HCT116 (cell line): ENCODE measurements at regions not wholly inside any gene's neighbourhood (a gene's known extent, or its start where the extent isn't known, plus 50 kb on each side); places are given as distances from the start of the nearest gene placed in this dataset.

Experiments used
- CEBPB ChIP-seq: IDR thresholded peaks from 2 replicates; pipeline ENCODE4 v1.6.1; 2012; ENCODE audit warnings: low read depth
- CTCF ChIP-seq, 3 experiments: fragments of 200-600 bp in 1 of 3; sonication (generic) in 1 of 3; IDR thresholded peaks in 2 of 3; conservative IDR thresholded peaks in 1 of 3; 2 replicates each; pipeline ENCODE4 v1.5.1; 2012 to 2017; ENCODE audit warnings: low read depth in 2 of 3, low read length in 2 of 3, antibody characterized with exemption in 1 of 3, borderline replicate concordance in 1 of 3, control low read depth in 1 of 3, mild to moderate bottlenecking in 1 of 3, mixed read lengths in 1 of 3, mixed run types in 1 of 3, moderate library complexity in 1 of 3; ENCODE audit not compliant: insufficient read depth in 1 of 3
- EZH2 ChIP-seq: fragments of 200-600 bp; sonication (generic); IDR thresholded peaks from 2 replicates; pipeline ENCODE4 v1.6.1; 2017; ENCODE audit warnings: antibody characterized with exemption, mixed run types
- RAD21 ChIP-seq: IDR thresholded peaks from 2 replicates; pipeline ENCODE4 v1.6.1; 2012; ENCODE audit warnings: low read depth, mild to moderate bottlenecking
- REST ChIP-seq: IDR thresholded peaks from 2 replicates; pipeline ENCODE4 v1.6.1; 2012; ENCODE audit warnings: low read depth

GRCh38 chr3:72160351-72160750 is 375.4 kb upstream of the PROK2 start:
- TF ChIP-seq EZH2: no peak
- TF ChIP-seq CEBPB: no peak
- no peak for TF ChIP-seq RAD21
- TF ChIP-seq CTCF (IDR thresholded peaks at IDR 0.05 in 2 of 3, conservative IDR thresholded peaks at IDR 0.05 in 1 of 3; ENCODE audit: borderline replicate concordance in 1 of 3, insufficient read depth in 1 of 3, low read depth in 2 of 3, low read length in 2 of 3): no peak
- no peak for TF ChIP-seq REST
